ENCODE measurements at regions not wholly inside any gene's neighbourhood (a gene's known extent, or its start where the extent isn't known, plus 50 kb on each side); places are given as distances from the start of the nearest gene placed in this dataset.

- WGBS, 2 donors (ENCODE audit: low coverage in 1 of 2), result 91 to 96% methylated on average over 3 to 5 of the region's 5 CpGs
- no peak overlapping the region for H3K4me3 ChIP-seq
- no peak overlapping the region for H3K27ac ChIP-seq
- ATAC-seq, result no peak
- H3K27me3 ChIP-seq, result no peaks in the 10 kb centered on the region
- no peaks in the 10 kb centered on the region for H3K9me3 ChIP-seq
- H3K36me3 ChIP-seq, result no peaks in the 10 kb centered on the region
- no peaks in the 10 kb centered on the region for H3K4me1 ChIP-seq
- TF ChIP-seq POLR2AphosphoS5 (IDR thresholded peaks at IDR 0.05), result no peak
- no peak for TF ChIP-seq CTCF (IDR thresholded peaks at IDR 0.05)
- no peak for TF ChIP-seq EP300 (IDR thresholded peaks at IDR 0.05)
- TF ChIP-seq POLR2A (IDR thresholded peaks at IDR 0.05), result no peak
Measured at GRCh38 chr2:40652155-40652554, 200.3 kb upstream of the SLC8A1 start.

GRCh38 chr2:40653829-40654228, 201.9 kb upstream of the SLC8A1 start:
- no peak for TF ChIP-seq EP300 (IDR thresholded peaks at IDR 0.05)
- TF ChIP-seq POLR2AphosphoS5 (IDR thresholded peaks at IDR 0.05), result no peak
- TF ChIP-seq POLR2A (IDR thresholded peaks at IDR 0.05), result no peak
- TF ChIP-seq CTCF (IDR thresholded peaks at IDR 0.05), result no peak
- no peaks in the 10 kb centered on the region for H3K27me3 ChIP-seq
- ATAC-seq, result no peak

GRCh38 chr2:40654346-40654745, 202.5 kb upstream of the SLC8A1 start:
- H3K36me3 ChIP-seq, result no peaks in the 10 kb centered on the region
- ATAC-seq, result no peak
- TF ChIP-seq POLR2AphosphoS5 (IDR thresholded peaks at IDR 0.05) (no peak), POLR2A (IDR thresholded peaks at IDR 0.05) (no peak), CTCF (IDR thresholded peaks at IDR 0.05) (no peak), EP300 (IDR thresholded peaks at IDR 0.05) (no peak)
- WGBS, 2 donors (ENCODE audit: low coverage in 1 of 2), result 50 to 76% methylated on average over 1 of the region's 1 CpG
- no peak overlapping the region for H3K4me3 ChIP-seq
- H3K4me1 ChIP-seq, result no peaks in the 10 kb centered on the region
- H3K9me3 ChIP-seq, result no peaks in the 10 kb centered on the region
- no peaks in the 10 kb centered on the region for H3K27me3 ChIP-seq
- H3K27ac ChIP-seq, result no peak overlapping the region

More at GRCh38 chr2:40653829-40654228, 201.9 kb upstream of the SLC8A1 start:
- Histone ChIP-seq H3K27ac (no peak overlapping the region), H3K36me3 (no peaks in the 10 kb centered on the region), H3K9me3 (no peaks in the 10 kb centered on the region), H3K4me3 (no peak overlapping the region), H3K4me1 (no peaks in the 10 kb centered on the region)
- 66 to 78% methylated on average over 3 of the region's 3 CpGs for WGBS, 2 donors (ENCODE audit: low coverage in 1 of 2)

DNA sequence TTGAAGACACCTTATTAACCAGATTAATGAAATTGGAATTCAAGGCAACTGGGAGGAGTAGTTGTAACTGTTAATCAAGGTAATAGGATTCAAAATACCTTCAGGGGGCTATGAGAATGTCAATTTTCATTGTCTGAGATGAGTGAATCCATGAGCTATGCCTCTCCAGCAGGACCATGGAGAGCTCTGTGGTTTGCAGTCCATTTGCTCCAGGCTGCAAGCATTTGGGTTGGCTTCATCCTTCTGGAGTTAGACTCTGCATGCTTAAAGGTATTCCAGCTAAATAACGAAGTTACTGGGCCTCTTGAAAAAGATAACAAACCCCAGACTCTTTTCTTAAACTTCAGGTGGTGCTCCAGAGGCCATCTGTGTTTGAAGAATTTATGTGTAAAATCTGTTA, 207.1 kb upstream of the SLC8A1 start:
- Histone ChIP-seq H3K4me3 (no peak overlapping the region), H3K27me3 (no peaks in the 10 kb centered on the region), H3K4me1 (no peaks in the 10 kb centered on the region), H3K9me3 (no peaks in the 10 kb centered on the region), H3K27ac (no peak overlapping the region), H3K36me3 (no peaks in the 10 kb centered on the region)
- ATAC-seq, result no peak
- 0 to 8% methylated on average over 1 of the region's 1 CpG for whole genome bisulfite sequencing, 2 donors (ENCODE audit: low coverage in 1 of 2)
- no peak for TF ChIP-seq POLR2AphosphoS5 (IDR thresholded peaks at IDR 0.05)
- no peak for TF ChIP-seq CTCF (IDR thresholded peaks at IDR 0.05)
- TF ChIP-seq EP300 (IDR thresholded peaks at IDR 0.05), result no peak

DNA sequence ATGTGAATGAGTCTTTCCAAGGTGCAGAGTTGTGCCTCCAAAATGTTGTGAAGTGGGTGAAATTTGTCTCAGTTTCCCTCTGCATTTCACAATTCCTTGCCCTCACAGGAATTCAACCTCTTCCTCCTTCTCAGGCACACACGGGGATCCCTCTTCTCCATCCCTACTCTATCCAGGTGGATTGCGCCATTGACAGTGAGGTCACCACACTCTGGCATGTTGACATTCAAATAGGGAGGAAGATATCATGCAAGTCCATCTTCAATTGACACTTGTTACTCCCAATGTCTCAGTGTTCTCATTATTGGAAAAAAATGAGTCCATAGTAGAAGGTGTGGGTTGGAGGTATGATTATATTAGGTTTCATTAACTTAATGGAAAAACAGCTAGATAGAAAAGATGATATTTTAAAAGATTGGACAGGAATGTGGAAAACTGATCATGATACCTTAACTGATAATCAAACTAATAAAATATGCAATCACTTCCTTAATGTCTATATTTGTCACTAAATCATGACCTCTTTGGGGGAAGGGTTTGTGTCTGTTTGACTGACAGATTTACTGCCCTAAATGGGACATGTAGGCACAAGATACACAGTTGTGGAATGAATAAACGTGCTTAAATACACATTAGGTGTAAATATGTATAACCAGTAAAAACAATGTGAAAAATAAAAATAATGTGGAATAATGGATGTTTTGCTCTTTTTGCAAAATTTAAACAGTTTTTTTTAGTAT, 213.8 kb upstream of the SLC8A1 start:
- Histone ChIP-seq H3K9me3 (no peaks in the 10 kb centered on the region), H3K27ac (peak overlapping the region in 3 of 4 donors; percentile 1 to 36 (median 30)), H3K36me3 (no peaks in the 10 kb centered on the region), H3K4me1 (peaks cover 0 to 24% (median 4%) of the 10 kb centered on the region in 3 donors), H3K27me3 (no peaks in the 10 kb centered on the region), H3K4me3 (no peak overlapping the region)
- ATAC-seq, result no peak
- TF ChIP-seq POLR2AphosphoS5 (IDR thresholded peaks at IDR 0.05) (no peak), CTCF (IDR thresholded peaks at IDR 0.05) (no peak), EP300 (IDR thresholded peaks at IDR 0.05) (no peak), POLR2A (IDR thresholded peaks at IDR 0.05) (no peak)
- 50 to 88% methylated on average over 1 to 3 of the region's 3 CpGs for WGBS, 2 donors (ENCODE audit: low coverage in 1 of 2)
